ENCODE measurements at regions not wholly inside any gene's neighbourhood (a gene's known extent, or its start where the extent isn't known, plus 50 kb on each side); places are given as distances from the start of the nearest gene placed in this dataset.

- no peak overlapping the region for H3K27ac ChIP-seq
- no peak for TF ChIP-seq CTCF (conservative IDR thresholded peaks at IDR 0.05)
These were observed 51.0 kb upstream of the RAB27B start for GRCh38 chr18:54777118-54777791.

GRCh38 chr18:54777989-54778388, 50.3 kb upstream of the RAB27B start:
- H3K27ac ChIP-seq, result no peak overlapping the region
- no peak for TF ChIP-seq CTCF (conservative IDR thresholded peaks at IDR 0.05)
- no peak for TF ChIP-seq ZFX (IDR thresholded peaks at IDR 0.05)
